MM.1S (cell line): ENCODE measurements at regions not wholly inside any gene's neighbourhood (a gene's known extent, or its start where the extent isn't known, plus 50 kb on each side); places are given as distances from the start of the nearest gene placed in this dataset.

ENCODE experiments used
- DNase-seq: peaks from one replicate; pipeline ENCODE4 v3.0.0-alpha.2; 2015
- H2AFZ ChIP-seq: fragments of 300-600 bp; sonication (generic); 2 replicates; pipeline ENCODE4 v1.6.0; 2016; ENCODE audit warnings: antibody characterized with exemption, low read length
- H3F3A ChIP-seq: fragments of 300-600 bp; sonication (generic); 2 replicates; pipeline ENCODE4 v1.6.1; 2016; ENCODE audit warnings: mild to moderate bottlenecking, antibody characterized with exemption, low read length, moderate library complexity, mixed read lengths; ENCODE audit not compliant: insufficient read depth
- H3K27ac ChIP-seq: fragments of 300-600 bp; sonication (generic); 2 replicates; pipeline ENCODE4 v1.5.1; 2016; ENCODE audit warnings: mild to moderate bottlenecking, low read length
- H3K27me3 ChIP-seq: fragments of 300-600 bp; sonication (generic); replicated peaks from 2 replicates; pipeline ENCODE4 v1.6.0; 2016; ENCODE audit warnings: low read length; ENCODE audit not compliant: insufficient read depth
- H3K36me3 ChIP-seq: fragments of 300-600 bp; sonication (generic); replicated peaks from 2 replicates; pipeline ENCODE4 v1.6.1; 2016; ENCODE audit warnings: mild to moderate bottlenecking, low read length, mixed read lengths; ENCODE audit not compliant: insufficient read depth
- H3K4me1 ChIP-seq: fragments of 300-600 bp; sonication (generic); 2 replicates; pipeline ENCODE4 v1.6.1; 2016; ENCODE audit warnings: low read length, mixed read lengths
- H3K4me2 ChIP-seq: fragments of 300-600 bp; sonication (generic); 2 replicates; pipeline ENCODE4 v1.6.0; 2016; ENCODE audit warnings: low read depth, low read length
- H3K4me3 ChIP-seq: fragments of 300-600 bp; sonication (generic); 2 replicates; pipeline ENCODE4 v1.5.1; 2016; ENCODE audit warnings: low read length, mixed read lengths
- H3K79me2 ChIP-seq: fragments of 300-600 bp; sonication (generic); 2 replicates; pipeline ENCODE4 v1.6.1; 2016; ENCODE audit warnings: mixed run types, low read length, mixed read lengths
- H3K9ac ChIP-seq: fragments of 300-600 bp; sonication (generic); 2 replicates; pipeline ENCODE4 v1.6.1; 2016; ENCODE audit warnings: low read length, mixed read lengths
- H3K9me2 ChIP-seq: fragments of 300-600 bp; sonication (generic); replicated peaks from 2 replicates; pipeline ENCODE4 v1.6.1; 2016; ENCODE audit warnings: mild to moderate bottlenecking, low read length, mixed read lengths; ENCODE audit not compliant: insufficient read depth
- H3K9me3 ChIP-seq: fragments of 300-600 bp; sonication (generic); replicated peaks from 2 replicates; pipeline ENCODE4 v1.6.1; 2016; ENCODE audit warnings: mild to moderate bottlenecking, low read length, mixed read lengths; ENCODE audit not compliant: insufficient read depth
- H4K20me1 ChIP-seq: fragments of 300-600 bp; sonication (generic); 2 replicates; pipeline ENCODE4 v1.6.1; 2016; ENCODE audit warnings: mild to moderate bottlenecking, low read length, moderate library complexity, mixed read lengths; ENCODE audit not compliant: insufficient read depth
- CTCF ChIP-seq: fragments of 300-600 bp; sonication (generic); IDR thresholded peaks from 2 replicates; pipeline ENCODE4 v1.5.1; 2016; ENCODE audit warnings: antibody characterized with exemption, low read length, mixed read lengths
- EZH2 ChIP-seq: fragments of 300-600 bp; sonication (generic); optimal IDR thresholded peaks from 2 replicates; pipeline ENCODE3; 2017; ENCODE audit warnings: low read depth, mild to moderate bottlenecking, antibody characterized with exemption, low read length, mixed read lengths
- EZH2phosphoT487 ChIP-seq: fragments of 300-600 bp; sonication (generic); IDR thresholded peaks from 2 replicates; pipeline ENCODE4 v1.6.1; 2018; ENCODE audit warnings: antibody characterized with exemption, low read length

GRCh38 chr9:118575341-118576070 is 793.7 kb downstream of the BRINP1 start:
- Histone ChIP-seq H3K4me3 (no peak overlapping the region), H3K4me1 (no peaks in the 10 kb centered on the region), H4K20me1 (no peaks in the 10 kb centered on the region), H3K9me2 (no peaks in the 10 kb centered on the region), H3K27me3 (no peaks in the 10 kb centered on the region), H3K36me3 (no peaks in the 10 kb centered on the region), H3K79me2 (no peaks in the 10 kb centered on the region), H3K9me3 (no peaks in the 10 kb centered on the region), H3K9ac (no peak overlapping the region), H3K4me2 (no peak overlapping the region), H2AFZ (no peak overlapping the region), H3K27ac (no peak overlapping the region), H3F3A (no peaks in the 10 kb centered on the region)
- no peak for DNase-seq
- TF ChIP-seq EZH2 (no peak), EZH2phosphoT487 (no peak), CTCF (no peak)

- Histone ChIP-seq H3K9ac (no peak overlapping the region), H3K4me3 (no peak overlapping the region), H3K79me2 (no peaks in the 10 kb centered on the region), H3K27ac (no peak overlapping the region), H3K4me1 (no peaks in the 10 kb centered on the region), H4K20me1 (no peaks in the 10 kb centered on the region), H3K4me2 (no peak overlapping the region), H2AFZ (no peak overlapping the region), H3K27me3 (no peaks in the 10 kb centered on the region), H3K36me3 (no peaks in the 10 kb centered on the region), H3K9me2 (no peaks in the 10 kb centered on the region), H3F3A (no peaks in the 10 kb centered on the region), H3K9me3 (no peaks in the 10 kb centered on the region)
- no peak for DNase-seq
- TF ChIP-seq EZH2 (no peak), CTCF (no peak), EZH2phosphoT487 (no peak)
Measured at GRCh38 chr9:118577121-118577520, 792.1 kb downstream of the BRINP1 start.

- Histone ChIP-seq H3K4me1 (no peaks in the 10 kb centered on the region), H3K79me2 (no peaks in the 10 kb centered on the region), H3K27ac (no peak overlapping the region), H3K9me2 (no peaks in the 10 kb centered on the region), H3K9ac (no peak overlapping the region), H2AFZ (no peak overlapping the region), H3F3A (no peaks in the 10 kb centered on the region), H3K27me3 (no peaks in the 10 kb centered on the region), H4K20me1 (no peaks in the 10 kb centered on the region), H3K36me3 (no peaks in the 10 kb centered on the region), H3K4me3 (no peak overlapping the region), H3K9me3 (no peaks in the 10 kb centered on the region), H3K4me2 (no peak overlapping the region)
- no peak for TF ChIP-seq EZH2
- DNase-seq, result no peak
Measured at GRCh38 chr9:118578467-118578866, 790.8 kb downstream of the BRINP1 start.

GRCh38 chr9:118583414-118583813 is 785.8 kb downstream of the BRINP1 start:
- Histone ChIP-seq H3K79me2 (no peaks in the 10 kb centered on the region), H3K9ac (no peak overlapping the region), H4K20me1 (no peaks in the 10 kb centered on the region), H3K4me1 (no peaks in the 10 kb centered on the region), H3K27ac (no peak overlapping the region), H3K9me3 (no peaks in the 10 kb centered on the region), H3K4me2 (no peak overlapping the region), H3K27me3 (no peaks in the 10 kb centered on the region), H3K9me2 (no peaks in the 10 kb centered on the region), H3K36me3 (no peaks in the 10 kb centered on the region), H3K4me3 (no peak overlapping the region), H3F3A (no peaks in the 10 kb centered on the region), H2AFZ (no peak overlapping the region)
- DNase-seq, result no peak
- TF ChIP-seq EZH2phosphoT487 (no peak), EZH2 (no peak), CTCF (no peak)
